Panc1 (cell line): ENCODE measurements at regions not wholly inside any gene's neighbourhood (a gene's known extent, or its start where the extent isn't known, plus 50 kb on each side); places are given as distances from the start of the nearest gene placed in this dataset.

Experiments
- CTCF ChIP-seq: fragments of 450-650 bp; IDR thresholded peaks from 2 replicates; pipeline ENCODE4 v1.5.1; 2017; ENCODE audit warnings: mild to moderate bottlenecking
- POLR2AphosphoS5 ChIP-seq: IDR thresholded peaks from 2 replicates; pipeline ENCODE4 v1.6.1; 2012; ENCODE audit warnings: mild to moderate bottlenecking, low read depth, low read length, moderate library complexity
- TF ChIP-seq, protein P1 (sequence below), 2 experiments: IDR thresholded peaks; 2 replicates each; pipeline ENCODE4 v1.6.1; 2011 to 2012; ENCODE audit warnings: low read depth in 2 of 2, control low read depth in 1 of 2, low read length in 1 of 2, mild to moderate bottlenecking in 1 of 2, moderate library complexity in 1 of 2; ENCODE audit not compliant: insufficient read depth in 1 of 2

GRCh38 chr5:33337637-33337992, 103.2 kb upstream of the TARS1 start:
- TF ChIP-seq CTCF (no peak), POLR2AphosphoS5 (no peak)
- TF ChIP-seq, protein P1, sequence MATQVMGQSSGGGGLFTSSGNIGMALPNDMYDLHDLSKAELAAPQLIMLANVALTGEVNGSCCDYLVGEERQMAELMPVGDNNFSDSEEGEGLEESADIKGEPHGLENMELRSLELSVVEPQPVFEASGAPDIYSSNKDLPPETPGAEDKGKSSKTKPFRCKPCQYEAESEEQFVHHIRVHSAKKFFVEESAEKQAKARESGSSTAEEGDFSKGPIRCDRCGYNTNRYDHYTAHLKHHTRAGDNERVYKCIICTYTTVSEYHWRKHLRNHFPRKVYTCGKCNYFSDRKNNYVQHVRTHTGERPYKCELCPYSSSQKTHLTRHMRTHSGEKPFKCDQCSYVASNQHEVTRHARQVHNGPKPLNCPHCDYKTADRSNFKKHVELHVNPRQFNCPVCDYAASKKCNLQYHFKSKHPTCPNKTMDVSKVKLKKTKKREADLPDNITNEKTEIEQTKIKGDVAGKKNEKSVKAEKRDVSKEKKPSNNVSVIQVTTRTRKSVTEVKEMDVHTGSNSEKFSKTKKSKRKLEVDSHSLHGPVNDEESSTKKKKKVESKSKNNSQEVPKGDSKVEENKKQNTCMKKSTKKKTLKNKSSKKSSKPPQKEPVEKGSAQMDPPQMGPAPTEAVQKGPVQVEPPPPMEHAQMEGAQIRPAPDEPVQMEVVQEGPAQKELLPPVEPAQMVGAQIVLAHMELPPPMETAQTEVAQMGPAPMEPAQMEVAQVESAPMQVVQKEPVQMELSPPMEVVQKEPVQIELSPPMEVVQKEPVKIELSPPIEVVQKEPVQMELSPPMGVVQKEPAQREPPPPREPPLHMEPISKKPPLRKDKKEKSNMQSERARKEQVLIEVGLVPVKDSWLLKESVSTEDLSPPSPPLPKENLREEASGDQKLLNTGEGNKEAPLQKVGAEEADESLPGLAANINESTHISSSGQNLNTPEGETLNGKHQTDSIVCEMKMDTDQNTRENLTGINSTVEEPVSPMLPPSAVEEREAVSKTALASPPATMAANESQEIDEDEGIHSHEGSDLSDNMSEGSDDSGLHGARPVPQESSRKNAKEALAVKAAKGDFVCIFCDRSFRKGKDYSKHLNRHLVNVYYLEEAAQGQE (IDR thresholded peaks at IDR 0.05; ENCODE audit: insufficient read depth in 1 of 2, low read depth in 2 of 2, low read length in 1 of 2), result no peak
